ENCODE measurements at regions not wholly inside any gene's neighbourhood (a gene's known extent, or its start where the extent isn't known, plus 50 kb on each side); places are given as distances from the start of the nearest gene placed in this dataset.

GRCh38 chr3:72071624-72072023, 286.7 kb upstream of the PROK2 start:
- Histone ChIP-seq H3K18ac (ENCODE audit: insufficient read length, low read depth, low read length) (no peak overlapping the region), H3K4me2 (ENCODE audit: insufficient read depth, insufficient read length, low read length) (no peak overlapping the region), H3K23me2 (ENCODE audit: insufficient read length, low read depth, low read length, poor library complexity, severe bottlenecking) (no peaks in the 10 kb centered on the region), H2BK12ac (ENCODE audit: insufficient read length, low read depth, low read length) (no peak overlapping the region), H3K56ac (ENCODE audit: insufficient read length, low read depth, low read length) (no peak overlapping the region), H3K79me2 (ENCODE audit: insufficient read depth, low read length) (no peaks in the 10 kb centered on the region), H2BK5ac (ENCODE audit: insufficient read length, low read length) (no peak overlapping the region), H3T11ph (ENCODE audit: low read length) (no peak overlapping the region), H4K91ac (ENCODE audit: insufficient read length, low read depth, low read length) (no peak overlapping the region), H3K23ac (ENCODE audit: insufficient read length, low read depth, low read length) (no peak overlapping the region), H3K79me1 (ENCODE audit: insufficient read depth, low read depth, low read length, poor library complexity, severe bottlenecking) (no peaks in the 10 kb centered on the region), H4K8ac (replicated peaks; ENCODE audit: insufficient read length, low read depth, low read length) (no peak overlapping the region), H2BK120ac (ENCODE audit: low read depth, low read length, poor library complexity, severe bottlenecking) (no peak overlapping the region), H3K4me1 (ENCODE audit: insufficient read depth, low read length) (no peaks in the 10 kb centered on the region), H4K20me1 (ENCODE audit: control insufficient read depth, insufficient read depth, insufficient read length) (no peaks in the 10 kb centered on the region), H3K27ac (ENCODE audit: insufficient read length, low read depth, low read length) (no peak overlapping the region), H4K5ac (ENCODE audit: insufficient read length, low read depth, low read length) (no peak overlapping the region), H2BK20ac (ENCODE audit: low read depth, low read length, poor library complexity, severe bottlenecking) (no peak overlapping the region), H2AFZ (ENCODE audit: low read length) (no peak overlapping the region), H2BK15ac (ENCODE audit: low read depth, low read length) (no peak overlapping the region), H3K9me3 (ENCODE audit: control insufficient read depth, low read depth, low read length) (peaks cover 11% of the 10 kb centered on the region), H2AK5ac (ENCODE audit: insufficient read length, low read length) (no peak overlapping the region), H3K14ac (ENCODE audit: insufficient read depth, low read length) (no peak overlapping the region), H3K27me3 (ENCODE audit: insufficient read depth, low read length) (no peaks in the 10 kb centered on the region), H3K9ac (ENCODE audit: extremely low read depth, insufficient read length, low read length) (no peak overlapping the region), H3K4ac (ENCODE audit: low read depth, low read length) (no peak overlapping the region)
- Mint-ChIP-seq H3K27me3 (ENCODE audit: low read depth) (peaks cover 3% of the 10 kb centered on the region), H3K27ac (no peak overlapping the region), H3K9me3 (peaks cover 20% of the 10 kb centered on the region in 2 experiments), H3K36me3 (ENCODE audit: insufficient read depth in 1 of 3, low read depth in 3 of 3) (peaks cover 16 to 20% (median 18%) of the 10 kb centered on the region in 3 experiments), H3K4me1 (no peaks in the 10 kb centered on the region), H3K4me3 (no peak overlapping the region)
- no CpG with 5 or more reads among the region's 2 CpGs for WGBS (ENCODE audit: extremely low coverage, insufficient read length, low lambda C conversion rate)
- no peak for TF ChIP-seq CTCF (conservative IDR thresholded peaks at IDR 0.05)
- no peak for DNase-seq

All from H9 (cell line).